Stomach (tissue), 8 donors: ENCODE measurements at regions not wholly inside any gene's neighbourhood (a gene's known extent, or its start where the extent isn't known, plus 50 kb on each side); places are given as distances from the start of the nearest gene placed in this dataset.
A peak's percentile ranks its signal among the peaks of the same experiment; 100 is the strongest.
"Not testable (repeated sequence)": the region's sequence is repeated elsewhere in the genome, so short reads cannot be mapped to it uniquely, and the experiment has no call there.

Experiments used
- DNase-seq, 2 donors: peaks; one replicate each; pipeline versions ENCODE4 v3.0.0 to v3.0.0-alpha.2; 2013 to 2019
- H3K27ac ChIP-seq, 5 donors: fragments of 200-600 bp in 4 of 5; sonication (generic) in 4 of 5; one replicate each; pipeline ENCODE4 v1.5.1; 2013 to 2019; ENCODE audit warnings: mild to moderate bottlenecking in 1 of 5, moderate library complexity in 1 of 5
- H3K27me3 ChIP-seq, 3 donors: fragments of 200-600 bp; sonication (generic); one replicate each; pipeline ENCODE4 v1.5.1; 2017 to 2019; ENCODE audit warnings: mixed run types in 1 of 3
- H3K36me3 ChIP-seq, 4 donors: fragments of 200-600 bp; sonication (generic); 1 replicate in 3 of 4; 2 replicates in 1 of 4; pipeline ENCODE4 v1.5.1; 2016 to 2019
- H3K4me1 ChIP-seq, 4 donors: fragments of 200-600 bp; sonication (generic); one replicate each; pipeline ENCODE4 v1.5.1; 2016 to 2019
- H3K4me3 ChIP-seq, 4 donors: fragments of 200-600 bp; sonication (generic) in 3 of 4; one replicate each; pipeline ENCODE4 v1.5.1; 2016 to 2019; ENCODE audit warnings: mild to moderate bottlenecking in 1 of 4
- H3K9me3 ChIP-seq, 4 donors: fragments of 200-600 bp; sonication (generic); one replicate each; pipeline ENCODE4 v1.5.1; 2016 to 2019
- CTCF ChIP-seq, 7 experiments: fragments of 450-650 bp in 4 of 7; fragments of 200-600 bp in 3 of 7; sonication (generic) in 3 of 7; IDR thresholded peaks; one replicate each; pipeline ENCODE4 v1.5.1; 2016 to 2019; ENCODE audit warnings: antibody characterized with exemption in 7 of 7, control low read depth in 2 of 7, mild to moderate bottlenecking in 1 of 7
- EP300 ChIP-seq: sonication (generic); formaldehyde crosslinking; IDR thresholded peaks from one replicate; pipeline ENCODE4 v1.6.1; 2017; ENCODE audit warnings: antibody characterized with exemption
- POLR2A ChIP-seq, 4 donors: fragments of 450-650 bp; IDR thresholded peaks; one replicate each; pipeline ENCODE4 v1.6.1; 2016; ENCODE audit warnings: antibody characterized with exemption in 4 of 4, control low read depth in 2 of 4, mild to moderate bottlenecking in 1 of 4, moderate library complexity in 1 of 4
- POLR2AphosphoS5 ChIP-seq, 3 donors: sonication (generic); formaldehyde crosslinking; IDR thresholded peaks; one replicate each; pipeline ENCODE4 v1.6.1; 2016; ENCODE audit warnings: antibody characterized with exemption in 3 of 3
- WGBS, 5 donors: extraction: QIAGEN DNeasy Blood & Tissue Kit in 3 of 5; methylation state at CpG; one replicate each; pipeline versions ENCODE4 v1.1.5 to v1.1.7; 2013 to 2018; 5-methylcytosine and 5-hydroxymethylcytosine counted together
- intact Hi-C: fragments of 100-400 bp; cut with DNase I; formaldehyde crosslinking; loops from one replicate; pipeline ENCODE4 v1.15.1; 2023; ENCODE audit warnings: low total_unique reads
- donor health status: healthy with polysubstance abuse.
- donor health status: Bipolar disorder and iron deficiency.
- donor health status: healthy.

- no peak overlapping the region for H3K4me3 ChIP-seq
- TF ChIP-seq EP300: no peak
- no peak for TF ChIP-seq POLR2A (IDR thresholded peaks at IDR 0.05)
- TF ChIP-seq CTCF (IDR thresholded peaks at IDR 0.05): no peak
- intact Hi-C loops: no loop called here
- 44 to 83% (median 59%) methylated on average over 2 of the region's 2 CpGs for WGBS, 5 donors
- H3K9me3 ChIP-seq: no peaks in the 10 kb centered on the region
- no peak for DNase-seq
- no peaks in the 10 kb centered on the region for H3K4me1 ChIP-seq
- no peak overlapping the region for H3K27ac ChIP-seq
- no peaks in the 10 kb centered on the region for H3K36me3 ChIP-seq
- no peaks in the 10 kb centered on the region for H3K27me3 ChIP-seq
These were observed 52.2 kb downstream of the BEX3 start for GRCh38 chrX:103428525-103428924.

GRCh38 chrX:103429026-103429425 lies 52.7 kb downstream of the BEX3 start:
- 73 to 96% (median 91%) methylated on average over 7 of the region's 7 CpGs for WGBS, 5 donors
- H3K27me3 ChIP-seq: not testable (repeated sequence)

GRCh38 chrX:103431316-103431715 lies 55.0 kb downstream of the BEX3 start:
- Histone ChIP-seq H3K4me3 (no peak overlapping the region), H3K27ac (no peak overlapping the region), H3K9me3 (no peaks in the 10 kb centered on the region), H3K27me3 (no peaks in the 10 kb centered on the region), H3K4me1 (no peaks in the 10 kb centered on the region), H3K36me3 (no peaks in the 10 kb centered on the region)
- intact Hi-C loops: no loop called here
- DNase-seq: peak in 1 of 2 donors; percentile 32
- TF ChIP-seq EP300: no peak
- no peak for TF ChIP-seq POLR2A (IDR thresholded peaks at IDR 0.05)
- TF ChIP-seq CTCF (IDR thresholded peaks at IDR 0.05): no peak
- no peak for TF ChIP-seq POLR2AphosphoS5 (IDR thresholded peaks at IDR 0.05)
- 36 to 67% (median 39%) methylated on average over 6 to 7 of the region's 7 CpGs for WGBS, 5 donors

More at GRCh38 chrX:103429026-103429425, 52.7 kb downstream of the BEX3 start:
- DNase-seq, H3K9me3 ChIP-seq, H3K4me3 ChIP-seq, H3K27ac ChIP-seq, intact Hi-C loops, H3K36me3 ChIP-seq, H3K4me1 ChIP-seq: not testable (repeated sequence)

- H3K9me3 ChIP-seq, H3K27ac ChIP-seq, H3K36me3 ChIP-seq, intact Hi-C loops, DNase-seq, H3K4me3 ChIP-seq, H3K4me1 ChIP-seq, H3K27me3 ChIP-seq: not testable (repeated sequence)
- WGBS, 5 donors: 80 to 91% (median 83%) methylated on average over 3 to 5 of the region's 5 CpGs
These were observed 56.5 kb downstream of the BEX3 start for GRCh38 chrX:103432841-103433240.

- no peaks in the 10 kb centered on the region for H3K27me3 ChIP-seq
- no peak overlapping the region for H3K4me3 ChIP-seq
- intact Hi-C loops: no loop called here
- no peaks in the 10 kb centered on the region for H3K36me3 ChIP-seq
- TF ChIP-seq POLR2AphosphoS5 (IDR thresholded peaks at IDR 0.05): no peak
- TF ChIP-seq EP300: no peak
- no peak for TF ChIP-seq POLR2A (IDR thresholded peaks at IDR 0.05)
- no peak for TF ChIP-seq CTCF (IDR thresholded peaks at IDR 0.05)
- H3K27ac ChIP-seq: no peak overlapping the region
- no peaks in the 10 kb centered on the region for H3K9me3 ChIP-seq
- no peaks in the 10 kb centered on the region for H3K4me1 ChIP-seq
- DNase-seq: no peak
- WGBS, 5 donors: 69 to 93% (median 83%) methylated on average over 4 to 5 of the region's 5 CpGs
These were observed 61.0 kb downstream of the BEX3 start for GRCh38 chrX:103437147-103437873.
